ENCODE measurements at regions not wholly inside any gene's neighbourhood (a gene's known extent, or its start where the extent isn't known, plus 50 kb on each side); places are given as distances from the start of the nearest gene placed in this dataset.
"Not testable (repeated sequence)": the region's sequence is repeated elsewhere in the genome, so short reads cannot be mapped to it uniquely, and the experiment has no call there.

DNA sequence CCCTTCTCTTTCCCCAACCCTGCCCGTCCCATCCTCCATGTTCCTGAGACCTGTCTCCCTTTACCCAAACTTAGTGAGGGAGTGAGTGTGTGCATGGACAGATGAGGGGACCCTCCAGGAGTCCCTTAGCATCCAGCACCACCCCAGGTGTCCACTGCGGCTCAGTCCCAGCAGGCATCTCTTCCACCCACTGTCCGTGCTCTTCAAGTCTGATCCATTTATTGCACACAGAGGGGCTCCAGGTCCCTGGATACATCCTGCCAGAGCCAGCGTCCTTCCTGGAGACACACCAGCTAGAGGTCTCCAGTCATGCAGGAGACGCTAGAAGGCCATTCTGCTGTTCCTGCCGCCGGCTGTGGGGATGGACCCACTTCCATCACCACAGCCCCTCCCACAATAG, 239.2 kb downstream of the ADGRD1 start:
- DNase-seq (ENCODE audit: low read depth), result no peak

DNA sequence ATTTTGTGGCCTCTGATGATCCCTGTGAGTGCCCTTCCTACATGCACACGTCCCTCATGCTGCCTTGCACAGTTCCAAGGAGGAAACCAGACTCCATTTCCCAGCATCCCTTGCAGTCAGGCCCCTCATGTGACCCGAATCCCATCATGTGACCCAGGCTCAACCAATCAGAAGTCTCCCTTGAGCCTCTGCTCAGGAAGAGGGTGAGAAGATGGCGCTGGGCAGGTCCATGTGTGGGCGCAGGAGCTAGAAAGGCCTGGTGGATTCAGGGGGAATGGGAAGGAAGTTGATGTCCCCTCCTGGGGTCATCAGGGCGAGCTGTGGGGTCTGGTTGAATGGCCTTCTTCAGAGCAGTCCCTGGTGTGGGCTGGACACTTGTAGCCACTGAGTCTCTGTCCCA, 240.5 kb downstream of the ADGRD1 start:
- DNase-seq (ENCODE audit: low read depth), result no peak

DNA sequence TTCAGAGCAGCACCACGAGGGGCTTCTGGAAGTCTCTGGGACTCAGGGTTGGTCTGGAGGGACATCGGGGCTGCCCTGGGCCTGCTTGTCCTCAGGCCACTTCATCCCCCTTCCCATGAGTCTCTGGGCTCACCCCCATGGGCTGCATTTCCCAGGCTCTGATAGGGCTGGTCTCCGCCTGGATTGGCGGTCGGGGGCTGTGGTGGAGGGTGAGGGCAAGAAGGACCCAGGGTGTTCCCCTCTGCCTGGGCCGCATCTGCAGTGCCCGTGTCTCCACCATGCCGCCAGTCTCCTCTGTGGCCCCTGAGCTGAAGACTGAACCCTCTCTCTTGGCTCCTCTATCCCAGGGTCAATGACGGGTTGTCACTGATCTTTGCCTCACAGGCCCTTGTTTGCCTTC, 242.1 kb downstream of the ADGRD1 start:
- DNase-seq (ENCODE audit: low read depth), result no peak

DNA sequence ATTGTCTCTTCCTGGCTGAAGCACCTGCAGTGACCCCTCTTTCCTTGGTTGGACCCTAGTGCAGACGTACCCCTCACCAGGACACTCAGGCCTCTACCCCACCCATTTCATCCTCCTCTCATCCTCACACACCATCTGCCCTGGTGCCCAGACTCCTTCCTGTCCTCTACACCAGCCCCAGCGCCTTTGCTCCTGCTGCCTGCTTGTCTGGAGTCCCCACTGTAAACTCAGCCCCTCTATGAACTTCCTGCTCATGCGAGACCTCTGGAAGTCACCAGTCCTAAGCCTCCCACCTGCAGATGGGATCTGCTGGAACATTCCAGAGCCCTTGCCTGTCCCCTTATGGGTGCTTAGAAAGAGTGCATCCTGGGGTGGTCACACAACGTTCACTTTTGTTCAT, 242.5 kb downstream of the ADGRD1 start:
- DNase-seq (ENCODE audit: low read depth), result no peak

DNA sequence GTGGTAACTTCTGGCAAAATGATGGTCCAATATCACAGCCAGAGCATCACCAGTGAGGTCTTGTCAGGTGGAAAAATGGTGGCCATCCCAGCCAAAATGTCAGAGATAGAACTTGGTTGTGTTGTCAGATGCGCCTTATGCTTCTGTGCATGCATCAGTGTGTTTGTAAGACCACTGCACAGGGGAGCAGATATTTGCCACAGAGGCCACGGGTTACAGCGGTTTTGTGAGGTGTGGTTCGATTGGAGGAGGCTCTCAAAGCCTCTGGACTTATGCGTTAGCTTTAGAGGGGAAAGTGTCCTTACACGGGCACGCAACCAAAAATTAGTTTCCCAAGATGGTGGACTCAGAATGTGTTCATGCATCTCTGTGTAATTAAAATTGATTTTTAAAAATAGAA, 243.8 kb downstream of the ADGRD1 start:
- DNase-seq (ENCODE audit: low read depth), result no peak

DNA sequence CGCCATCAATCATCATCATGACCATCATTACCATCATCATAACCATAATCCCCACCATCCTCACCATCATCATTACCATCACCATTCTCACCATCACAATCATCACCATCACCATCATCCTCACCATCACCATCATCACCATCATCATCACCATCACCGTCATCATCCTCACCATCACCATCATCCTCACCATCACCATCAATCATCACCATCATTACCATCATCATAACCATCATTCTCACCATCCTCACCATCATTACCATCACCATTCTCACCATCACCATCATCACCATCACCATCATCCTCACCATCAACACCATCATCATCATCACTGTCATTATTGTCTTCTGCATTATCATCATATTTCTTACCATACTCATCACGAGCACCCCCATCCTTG, 245.5 kb downstream of the ADGRD1 start:
- DNase-seq (ENCODE audit: low read depth), result no peak

DNA sequence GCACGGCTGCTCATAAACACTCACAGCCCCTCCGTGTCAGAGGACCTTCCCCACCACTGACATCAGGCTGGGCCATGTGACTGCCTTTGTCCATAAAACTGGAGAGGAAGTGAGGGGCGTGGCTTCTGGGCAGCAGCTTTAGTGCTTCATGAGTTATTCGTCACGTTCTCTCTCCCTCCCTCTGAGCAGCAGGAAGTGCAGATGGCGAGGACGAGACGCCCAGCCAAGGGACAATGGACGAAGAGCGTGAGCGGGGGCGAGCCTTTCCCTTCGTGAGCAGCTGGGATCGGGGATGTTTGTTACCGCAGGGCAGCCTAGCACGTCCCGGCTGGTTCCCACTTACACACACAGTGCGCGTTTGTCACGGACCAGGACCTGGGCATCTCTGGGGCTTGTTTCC, 248.2 kb downstream of the ADGRD1 start:
- DNase-seq (ENCODE audit: low read depth), result not testable (repeated sequence)

DNA sequence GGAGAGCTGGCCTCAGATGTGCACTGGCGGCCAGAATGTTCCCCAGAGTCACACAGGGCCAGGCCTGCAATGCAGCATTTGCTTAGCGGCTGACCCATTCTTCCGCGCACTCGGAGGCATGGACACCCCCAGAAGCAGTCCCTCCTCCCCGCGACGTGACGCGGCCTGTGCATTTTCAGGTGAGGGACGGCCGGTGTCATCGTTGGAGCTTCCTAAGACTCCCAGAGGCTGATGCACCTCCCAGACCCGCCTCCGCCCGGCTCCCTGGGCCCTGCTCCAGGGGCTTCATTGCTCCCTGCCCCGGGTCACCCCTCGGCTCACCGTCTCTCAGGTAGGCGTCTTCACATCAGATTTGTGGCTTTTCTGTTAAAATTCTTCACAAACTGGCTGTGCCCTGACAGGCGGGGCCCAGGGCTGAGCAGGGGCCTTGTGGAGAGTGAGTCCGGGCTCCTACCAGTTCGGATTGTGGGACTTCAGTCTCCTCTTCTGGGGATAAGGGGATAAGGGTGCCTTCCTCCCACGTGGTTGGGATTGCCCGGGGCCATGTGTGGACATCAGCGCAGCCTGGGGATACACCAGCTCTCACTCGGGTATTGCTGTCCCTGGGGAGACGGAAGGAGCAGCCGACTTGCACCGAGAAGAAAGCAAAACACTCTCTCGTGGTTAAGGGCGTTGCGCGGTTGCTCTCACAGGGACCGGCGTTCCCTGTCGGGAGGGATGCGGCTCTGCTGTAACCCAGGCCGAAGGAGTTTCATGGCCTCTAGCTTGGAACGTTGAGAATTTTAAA, 249.1 kb downstream of the ADGRD1 start:
- DNase-seq (ENCODE audit: low read depth), result no peak

DNA sequence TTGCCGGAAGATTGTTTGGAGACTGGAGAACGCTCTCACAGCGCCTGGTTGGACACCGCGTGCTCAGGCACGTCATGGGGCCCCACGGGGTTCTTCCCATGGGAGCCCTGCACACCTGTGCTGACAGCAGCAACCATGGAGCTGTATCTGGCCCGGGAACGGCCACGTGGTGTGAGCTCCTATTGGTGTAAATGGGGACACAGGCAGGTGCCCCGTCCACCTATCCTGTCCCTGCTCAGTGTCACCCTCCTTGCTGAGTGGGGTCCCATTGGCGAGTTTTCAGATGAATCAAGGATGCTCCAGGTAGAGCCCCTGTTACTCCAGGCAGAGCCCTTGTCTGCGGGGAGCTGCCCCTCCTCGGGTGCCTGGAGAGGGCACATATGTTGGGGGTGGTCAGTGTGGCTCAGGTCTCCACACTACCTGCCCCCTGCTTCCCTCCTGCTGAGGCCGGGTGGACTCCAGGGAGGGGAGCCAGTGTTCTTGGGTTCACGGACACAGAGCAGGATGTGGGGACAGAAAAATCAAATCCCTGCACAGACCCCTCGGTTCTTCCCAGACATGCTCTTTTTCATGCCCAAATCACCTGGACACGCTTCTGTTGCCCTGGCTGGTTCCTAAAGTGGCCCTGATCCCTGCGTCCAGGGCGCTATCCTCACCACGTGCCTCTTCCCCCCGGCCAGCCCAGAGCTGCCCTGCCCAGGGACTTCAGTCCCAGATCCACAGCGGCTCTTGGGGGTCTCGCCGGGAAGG, 250.1 kb downstream of the ADGRD1 start:
- DNase-seq (ENCODE audit: low read depth), result no peak

DNA sequence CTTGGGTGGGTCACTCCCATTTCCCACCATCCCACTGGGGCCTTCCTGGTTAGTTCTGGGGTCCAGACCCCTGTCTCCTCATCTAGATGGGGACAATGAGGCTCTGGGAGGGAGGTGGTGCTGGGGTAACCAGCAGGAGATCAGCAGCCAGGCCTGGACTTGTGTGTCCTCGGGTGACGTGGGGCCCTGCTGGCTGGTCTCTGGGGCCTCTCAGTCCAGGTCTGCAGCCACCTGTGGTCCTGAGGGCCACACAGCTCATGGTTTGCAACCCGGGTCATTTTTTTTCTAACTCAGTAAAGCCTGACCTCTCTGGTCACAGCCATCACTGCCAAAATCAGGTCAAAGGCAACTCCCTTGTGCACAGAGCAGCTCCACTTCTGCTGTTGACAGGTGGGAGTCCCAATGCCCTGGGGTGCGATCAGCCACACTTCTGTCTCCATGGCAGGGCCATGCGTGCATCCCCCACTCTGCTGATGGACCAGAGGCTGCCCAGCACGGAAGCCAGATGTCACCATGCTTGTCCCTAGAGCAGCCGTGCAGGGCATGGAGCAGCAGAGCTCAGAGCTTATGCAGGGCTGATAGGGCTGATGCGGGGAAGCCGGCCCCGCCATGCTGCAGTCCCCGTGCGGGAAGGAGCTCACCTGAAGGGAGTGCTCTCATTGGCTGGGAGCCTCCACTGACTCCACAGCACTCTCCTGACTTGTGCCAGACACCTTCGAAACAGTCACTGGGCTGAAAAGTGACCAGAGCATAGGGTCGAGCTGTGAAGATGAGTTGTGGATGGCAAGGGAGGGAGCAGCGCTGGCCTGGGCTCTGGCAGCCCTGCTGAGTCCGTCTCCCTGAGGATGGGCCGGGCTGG, 250.9 kb downstream of the ADGRD1 start:
- no peak for DNase-seq (ENCODE audit: low read depth)

DNA sequence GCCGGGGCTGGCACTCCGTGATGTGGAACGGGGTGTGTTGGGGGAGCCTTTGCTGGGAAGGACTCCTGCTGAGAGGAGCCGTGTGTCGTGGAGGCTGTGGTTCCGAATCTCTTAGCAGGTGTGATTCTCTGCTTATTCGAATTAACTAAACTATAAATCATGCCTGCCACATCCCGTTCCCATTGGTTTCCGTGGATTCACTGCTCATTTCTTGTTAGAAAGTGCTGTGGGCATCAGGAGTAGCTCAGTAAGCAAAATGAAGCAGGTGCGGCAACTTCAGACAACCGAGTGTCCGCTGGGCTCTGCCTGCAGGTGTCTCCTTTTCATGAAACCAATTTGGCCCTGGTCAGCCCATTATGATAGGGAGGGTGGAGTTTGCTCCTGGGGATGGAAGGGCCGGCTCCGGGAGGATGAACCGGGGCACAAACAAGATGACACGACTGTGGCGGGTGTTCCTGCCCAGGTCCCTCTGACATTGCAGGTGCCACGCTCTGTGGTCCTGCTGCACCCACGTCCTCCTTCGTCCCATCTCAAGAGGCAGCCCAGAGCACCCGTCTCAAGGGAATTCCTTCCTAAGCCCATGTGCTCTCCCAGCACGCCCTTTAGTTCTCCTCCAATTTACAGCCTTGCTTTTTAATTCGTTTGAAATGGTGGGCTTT, 251.7 kb downstream of the ADGRD1 start:
- DNase-seq (ENCODE audit: low read depth), result not testable (repeated sequence)

DNA sequence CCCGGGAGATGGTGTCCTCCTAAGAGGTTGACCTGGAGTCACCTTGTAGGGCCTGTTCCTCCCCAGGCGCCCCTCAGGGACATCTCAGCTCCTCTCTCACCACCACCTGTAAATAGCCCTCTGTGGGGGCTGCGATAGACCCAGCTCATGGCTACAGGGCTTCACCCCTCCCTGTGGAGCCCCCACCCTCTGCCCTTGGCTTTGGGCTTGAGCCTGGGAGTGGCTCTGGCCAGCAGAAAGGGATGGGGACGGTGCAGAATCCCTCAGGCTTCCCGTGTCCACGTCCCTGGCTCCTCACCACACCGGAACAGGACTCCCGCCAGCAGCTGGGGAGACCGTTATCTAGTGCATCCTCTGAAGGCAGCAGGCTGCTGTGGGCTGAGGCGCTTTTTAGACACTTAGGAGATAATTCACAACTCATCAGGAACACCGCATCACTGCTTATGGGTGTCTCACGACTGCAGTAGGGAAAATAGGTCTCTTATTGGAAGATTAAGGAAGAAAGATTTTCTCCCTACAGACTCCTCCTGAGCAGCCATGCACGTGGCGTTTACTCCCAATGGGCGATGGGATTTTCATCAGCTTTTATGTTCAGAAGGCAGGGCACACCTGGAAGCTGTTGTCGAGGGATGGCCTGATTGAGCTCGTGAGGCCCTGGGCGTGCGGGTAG, 253.1 kb downstream of the ADGRD1 start:
- not testable (repeated sequence) for DNase-seq (ENCODE audit: low read depth)

DNA sequence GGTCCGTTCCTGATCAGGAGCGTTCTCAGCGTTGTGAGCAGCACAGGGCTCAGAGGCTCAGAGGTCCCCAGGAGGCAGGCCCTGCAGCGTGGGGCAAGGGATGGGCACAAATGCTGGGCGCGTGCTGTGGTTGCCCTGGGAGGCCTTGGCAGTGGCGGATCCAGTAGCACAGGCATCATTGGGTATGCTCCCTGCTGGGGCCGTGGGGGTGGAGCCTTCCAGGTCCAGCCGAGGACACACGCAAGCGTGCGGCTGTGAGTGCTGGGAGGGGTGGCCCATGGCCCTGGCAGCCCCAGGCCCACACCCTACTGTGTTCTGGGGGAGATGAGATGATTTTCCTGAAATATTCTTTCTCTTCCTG, 253.6 kb downstream of the ADGRD1 start:
- DNase-seq (ENCODE audit: low read depth), result not testable (repeated sequence)

DNA sequence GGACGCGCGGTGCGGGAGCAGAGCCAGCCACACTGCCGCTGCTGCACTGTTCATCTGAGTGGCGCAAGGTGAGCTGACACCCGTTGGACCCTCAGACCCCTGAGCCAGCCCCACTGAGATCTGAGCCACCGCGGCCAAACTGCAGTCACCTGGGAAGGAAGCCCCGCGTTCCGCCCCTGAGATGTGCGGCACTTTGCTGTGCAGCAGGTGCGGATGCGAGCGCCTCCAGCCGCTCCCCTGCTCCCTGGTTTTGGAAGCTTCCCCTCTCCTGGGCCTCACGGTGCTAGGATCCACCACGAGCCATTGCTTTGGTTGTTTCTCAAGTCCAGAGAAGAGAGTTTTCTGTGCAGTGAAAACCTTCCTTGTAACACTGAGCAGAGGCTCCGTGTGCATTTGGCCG, 254.1 kb downstream of the ADGRD1 start:
- DNase-seq (ENCODE audit: low read depth), result not testable (repeated sequence)

DNA sequence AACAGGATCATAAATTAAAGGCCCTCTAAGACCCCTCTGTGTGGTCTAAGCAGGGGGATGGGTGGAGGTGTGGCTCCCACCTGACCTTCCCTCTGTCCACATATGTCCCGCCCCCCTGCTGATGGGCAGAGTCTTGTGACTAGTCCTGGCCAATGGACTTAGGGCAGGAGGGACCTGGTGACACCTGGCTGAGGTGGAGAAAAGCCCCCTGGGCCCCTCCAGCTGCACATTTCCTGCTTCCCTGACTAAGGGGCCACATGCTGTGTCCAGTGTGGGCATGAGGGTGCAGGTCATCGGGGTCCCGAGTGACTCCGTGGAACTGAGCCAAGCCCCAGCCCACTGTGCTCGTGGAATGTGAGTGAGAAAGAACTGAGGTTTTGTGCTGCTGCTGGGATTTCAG, 254.7 kb downstream of the ADGRD1 start:
- DNase-seq (ENCODE audit: low read depth), result no peak

DNA sequence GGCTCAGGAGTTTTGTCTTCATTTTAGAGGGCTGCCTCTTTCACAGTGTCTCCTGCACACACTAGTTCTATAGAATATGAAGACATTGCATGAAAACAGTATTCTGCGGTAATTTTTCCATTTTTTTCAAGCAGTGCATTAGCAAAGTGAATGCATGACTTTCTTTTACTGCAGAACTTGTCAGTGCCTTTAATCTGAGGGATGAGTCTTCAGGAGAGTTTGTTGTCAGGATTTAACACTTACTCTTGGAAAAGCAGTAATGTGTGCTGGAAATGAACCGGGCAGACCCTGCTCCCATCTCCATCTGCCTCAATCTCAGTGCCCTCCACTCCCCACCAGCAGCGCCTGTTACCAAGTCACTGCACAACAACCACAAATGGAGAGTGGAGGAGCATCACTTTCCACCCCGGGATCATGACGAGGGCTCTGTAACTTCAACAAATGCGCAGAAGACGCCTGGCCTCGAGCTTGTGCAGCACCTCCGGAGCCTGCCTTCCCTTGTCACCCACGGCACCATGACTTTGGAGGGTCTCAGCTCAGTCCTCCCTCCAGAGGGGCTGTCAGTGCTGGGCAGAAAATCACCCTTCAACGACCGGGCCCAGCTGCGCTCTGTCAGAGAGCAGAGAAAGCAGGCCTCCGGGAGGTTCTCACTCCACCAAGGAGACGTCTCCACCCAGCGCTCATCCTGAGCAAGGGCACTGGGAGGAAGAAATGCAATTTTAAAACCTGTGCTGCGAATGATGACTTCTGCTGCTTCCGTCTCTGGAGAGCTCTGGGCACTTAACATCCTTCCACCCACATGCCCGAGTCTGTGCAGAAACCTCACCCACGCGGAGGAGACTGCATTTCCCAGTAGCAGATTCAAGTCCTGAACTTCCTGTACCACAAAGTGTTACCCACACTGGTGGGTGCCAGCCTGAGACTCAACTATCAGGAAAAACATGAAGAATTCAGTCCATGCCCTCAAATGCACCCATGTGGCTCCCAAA, 255.7 kb downstream of the ADGRD1 start:
- no peak for DNase-seq (ENCODE audit: low read depth)

DNA sequence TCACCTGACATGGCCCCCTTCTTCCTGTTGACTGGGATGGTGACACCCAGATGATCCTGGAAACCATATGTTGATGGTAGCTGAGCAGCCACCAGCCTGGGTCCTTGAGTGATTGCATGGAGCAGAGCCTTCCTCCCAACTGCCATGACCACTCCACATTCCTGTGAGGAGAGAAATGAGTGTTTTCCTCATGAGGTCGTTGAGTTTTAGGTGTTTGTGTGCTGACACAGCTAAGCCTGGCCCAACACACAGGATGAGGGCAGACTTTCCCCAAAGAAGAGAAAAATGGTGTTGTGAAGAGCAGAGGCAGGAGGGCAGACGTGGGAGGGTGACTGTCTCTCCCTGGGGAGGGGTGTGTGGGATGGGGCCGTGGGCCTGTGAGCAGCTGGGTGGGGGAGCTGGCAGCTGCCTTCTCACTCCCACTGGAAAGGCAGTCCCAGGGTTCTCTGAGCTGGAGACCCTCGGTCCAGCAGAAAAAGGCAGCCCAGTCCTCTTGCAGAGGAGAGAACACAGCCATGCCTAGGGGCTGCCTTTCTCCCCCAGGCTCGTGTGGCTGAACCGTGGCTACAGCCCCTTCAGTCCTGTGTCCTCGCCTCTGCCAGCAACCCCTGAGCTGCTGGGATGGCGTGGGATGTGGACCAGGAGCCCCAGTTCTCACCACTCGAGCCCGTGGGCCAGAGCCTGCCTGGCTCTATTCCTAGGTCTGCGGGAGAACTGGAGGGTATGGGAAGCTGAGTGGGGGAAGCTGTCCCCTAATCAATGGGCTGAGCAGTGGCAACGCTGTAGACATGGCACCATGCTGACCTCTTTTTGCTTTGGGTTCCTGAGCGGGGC, 257.0 kb downstream of the ADGRD1 start:
- DNase-seq (ENCODE audit: low read depth), result no peak

DNA sequence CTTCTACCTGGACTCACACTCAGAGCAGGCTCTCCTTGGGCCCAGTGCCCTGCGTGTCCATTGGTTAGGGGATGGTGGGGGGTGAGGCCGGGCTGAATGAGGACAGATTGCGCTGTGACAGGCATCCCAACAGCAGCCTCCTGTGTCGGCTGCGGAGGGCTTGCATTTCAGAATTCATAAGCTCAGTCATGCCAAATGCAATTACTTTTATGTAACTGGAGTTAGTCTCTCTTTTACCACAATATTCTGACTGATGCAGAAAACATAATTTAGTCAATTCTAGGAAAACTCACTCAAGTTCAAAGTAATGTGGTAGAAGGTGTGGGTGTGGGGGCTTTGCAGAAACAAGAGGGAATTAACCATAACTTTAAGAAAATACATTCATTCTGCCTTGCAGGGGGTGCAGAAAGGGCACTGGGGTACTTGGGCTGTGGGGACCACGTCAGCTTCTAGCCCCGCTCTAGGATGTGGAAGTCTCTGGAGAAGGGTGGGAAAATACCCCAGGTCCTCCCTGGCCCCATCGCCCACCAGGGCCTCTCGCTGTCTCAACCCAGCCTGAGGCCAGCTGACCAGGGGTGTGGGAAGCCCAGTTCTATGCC, 257.7 kb downstream of the ADGRD1 start:
- DNase-seq (ENCODE audit: low read depth), result no peak

DNA sequence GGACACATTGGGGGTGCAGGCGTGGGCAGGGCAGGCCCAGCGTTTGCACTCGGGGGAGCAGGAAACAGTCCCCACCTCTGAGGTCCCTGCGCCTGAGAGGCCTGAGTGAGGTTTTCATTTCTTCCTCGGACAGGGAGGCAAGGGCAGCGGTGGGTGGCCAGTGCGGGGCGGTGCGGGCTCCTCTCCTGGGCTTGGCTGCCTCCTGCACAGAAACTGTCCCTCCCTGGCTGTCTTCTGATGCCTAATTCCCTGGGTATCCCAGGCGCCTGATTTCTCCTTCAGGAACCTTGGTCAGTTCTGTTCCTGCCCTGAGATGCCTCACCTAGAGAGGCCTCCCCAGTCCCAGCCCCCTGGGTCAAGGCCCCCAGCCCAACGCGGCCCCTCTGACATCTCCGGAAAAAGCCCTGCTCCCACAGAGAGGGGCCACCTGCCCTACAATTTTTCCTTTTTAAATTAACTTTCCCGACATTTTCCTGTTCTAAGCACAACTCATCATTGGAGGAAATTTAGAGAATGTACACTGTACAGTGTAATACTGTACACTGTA, 260.3 kb downstream of the ADGRD1 start:
- DNase-seq (ENCODE audit: low read depth), result no peak
